Stomach (tissue), 8 donors: ENCODE measurements at regions not wholly inside any gene's neighbourhood (a gene's known extent, or its start where the extent isn't known, plus 50 kb on each side); places are given as distances from the start of the nearest gene placed in this dataset.

Experiments
- DNase-seq, 2 donors: peaks; one replicate each; pipeline versions ENCODE4 v3.0.0 to v3.0.0-alpha.2; 2013 to 2019
- H3K27ac ChIP-seq, 5 donors: fragments of 200-600 bp in 4 of 5; sonication (generic) in 4 of 5; one replicate each; pipeline ENCODE4 v1.5.1; 2013 to 2019; ENCODE audit warnings: mild to moderate bottlenecking in 1 of 5, moderate library complexity in 1 of 5
- H3K27me3 ChIP-seq, 3 donors: fragments of 200-600 bp; sonication (generic); one replicate each; pipeline ENCODE4 v1.5.1; 2017 to 2019; ENCODE audit warnings: mixed run types in 1 of 3
- H3K36me3 ChIP-seq, 4 donors: fragments of 200-600 bp; sonication (generic); 1 replicate in 3 of 4; 2 replicates in 1 of 4; pipeline ENCODE4 v1.5.1; 2016 to 2019
- H3K4me1 ChIP-seq, 4 donors: fragments of 200-600 bp; sonication (generic); one replicate each; pipeline ENCODE4 v1.5.1; 2016 to 2019
- H3K4me3 ChIP-seq, 4 donors: fragments of 200-600 bp; sonication (generic) in 3 of 4; one replicate each; pipeline ENCODE4 v1.5.1; 2016 to 2019; ENCODE audit warnings: mild to moderate bottlenecking in 1 of 4
- H3K9me3 ChIP-seq, 4 donors: fragments of 200-600 bp; sonication (generic); one replicate each; pipeline ENCODE4 v1.5.1; 2016 to 2019
- EP300 ChIP-seq: sonication (generic); formaldehyde crosslinking; IDR thresholded peaks from one replicate; pipeline ENCODE4 v1.6.1; 2017; ENCODE audit warnings: antibody characterized with exemption
- POLR2A ChIP-seq, 4 donors: fragments of 450-650 bp; IDR thresholded peaks; one replicate each; pipeline ENCODE4 v1.6.1; 2016; ENCODE audit warnings: antibody characterized with exemption in 4 of 4, control low read depth in 2 of 4, mild to moderate bottlenecking in 1 of 4, moderate library complexity in 1 of 4
- POLR2AphosphoS5 ChIP-seq, 3 donors: sonication (generic); formaldehyde crosslinking; IDR thresholded peaks; one replicate each; pipeline ENCODE4 v1.6.1; 2016; ENCODE audit warnings: antibody characterized with exemption in 3 of 3
- WGBS, 5 donors: extraction: QIAGEN DNeasy Blood & Tissue Kit in 3 of 5; methylation state at CpG; one replicate each; pipeline versions ENCODE4 v1.1.5 to v1.1.7; 2013 to 2018; 5-methylcytosine and 5-hydroxymethylcytosine counted together
- intact Hi-C: fragments of 100-400 bp; cut with DNase I; formaldehyde crosslinking; loops from one replicate; pipeline ENCODE4 v1.15.1; 2023; ENCODE audit warnings: low total_unique reads
- TF ChIP-seq, protein P1 (sequence below), 7 experiments: fragments of 450-650 bp in 4 of 7; fragments of 200-600 bp in 3 of 7; sonication (generic) in 3 of 7; IDR thresholded peaks; one replicate each; pipeline ENCODE4 v1.5.1; 2016 to 2019; ENCODE audit warnings: antibody characterized with exemption in 7 of 7, control low read depth in 2 of 7, mild to moderate bottlenecking in 1 of 7
- donor health status: healthy with polysubstance abuse.
- donor health status: Bipolar disorder and iron deficiency.
- donor health status: healthy.

GRCh38 chr1:208722592-208722991, 478.4 kb upstream of the PLXNA2 start:
- TF ChIP-seq POLR2AphosphoS5 (IDR thresholded peaks at IDR 0.05) = no peak
- TF ChIP-seq POLR2A (IDR thresholded peaks at IDR 0.05) = no peak
- TF ChIP-seq, protein P1, sequence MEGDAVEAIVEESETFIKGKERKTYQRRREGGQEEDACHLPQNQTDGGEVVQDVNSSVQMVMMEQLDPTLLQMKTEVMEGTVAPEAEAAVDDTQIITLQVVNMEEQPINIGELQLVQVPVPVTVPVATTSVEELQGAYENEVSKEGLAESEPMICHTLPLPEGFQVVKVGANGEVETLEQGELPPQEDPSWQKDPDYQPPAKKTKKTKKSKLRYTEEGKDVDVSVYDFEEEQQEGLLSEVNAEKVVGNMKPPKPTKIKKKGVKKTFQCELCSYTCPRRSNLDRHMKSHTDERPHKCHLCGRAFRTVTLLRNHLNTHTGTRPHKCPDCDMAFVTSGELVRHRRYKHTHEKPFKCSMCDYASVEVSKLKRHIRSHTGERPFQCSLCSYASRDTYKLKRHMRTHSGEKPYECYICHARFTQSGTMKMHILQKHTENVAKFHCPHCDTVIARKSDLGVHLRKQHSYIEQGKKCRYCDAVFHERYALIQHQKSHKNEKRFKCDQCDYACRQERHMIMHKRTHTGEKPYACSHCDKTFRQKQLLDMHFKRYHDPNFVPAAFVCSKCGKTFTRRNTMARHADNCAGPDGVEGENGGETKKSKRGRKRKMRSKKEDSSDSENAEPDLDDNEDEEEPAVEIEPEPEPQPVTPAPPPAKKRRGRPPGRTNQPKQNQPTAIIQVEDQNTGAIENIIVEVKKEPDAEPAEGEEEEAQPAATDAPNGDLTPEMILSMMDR (IDR thresholded peaks at IDR 0.05) = no peak
- no peak for TF ChIP-seq EP300
- DNase-seq = no peak
- no peaks in the 10 kb centered on the region for H3K36me3 ChIP-seq
- H3K4me3 ChIP-seq = no peak overlapping the region
- H3K9me3 ChIP-seq = peaks cover 0 to 37% (median 29%) of the 10 kb centered on the region in 4 donors
- H3K27ac ChIP-seq = no peak overlapping the region
- no peaks in the 10 kb centered on the region for H3K27me3 ChIP-seq
- H3K4me1 ChIP-seq = no peaks in the 10 kb centered on the region
- intact Hi-C loops = no loop called here

DNA sequence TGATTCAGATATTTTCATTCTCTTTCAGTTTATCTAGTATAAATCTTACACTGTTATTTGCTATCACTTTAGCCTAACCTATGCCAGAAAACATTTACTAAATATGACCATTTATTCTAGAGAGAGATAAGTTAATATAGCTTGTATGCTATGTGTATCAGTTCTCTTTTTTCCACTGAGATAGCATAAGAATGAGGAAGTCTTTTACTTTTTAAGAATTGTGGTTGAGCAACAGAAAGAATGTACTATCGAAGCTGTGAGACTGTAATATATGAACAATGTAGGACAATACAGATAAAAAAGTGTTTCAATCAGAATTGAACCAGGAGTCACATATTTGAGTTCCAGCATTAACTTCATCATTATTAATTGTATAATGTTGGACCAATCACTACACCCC, 479.9 kb upstream of the PLXNA2 start:
- no peak overlapping the region for H3K27ac ChIP-seq
- no peaks in the 10 kb centered on the region for H3K36me3 ChIP-seq
- no peaks in the 10 kb centered on the region for H3K4me1 ChIP-seq
- 17 to 41% (median 26%) methylated on average over 1 of the region's 1 CpG for WGBS, 5 donors
- H3K9me3 ChIP-seq = peaks cover 0 to 37% (median 29%) of the 10 kb centered on the region in 4 donors
- peak in 1 of 2 donors; percentile 20 for DNase-seq
- H3K27me3 ChIP-seq = no peaks in the 10 kb centered on the region
- intact Hi-C loops = no loop called here
- TF ChIP-seq POLR2AphosphoS5 (IDR thresholded peaks at IDR 0.05) (no peak), POLR2A (IDR thresholded peaks at IDR 0.05) (no peak), EP300 (no peak)
- TF ChIP-seq, protein P1 (IDR thresholded peaks at IDR 0.05) = no peak
- no peak overlapping the region for H3K4me3 ChIP-seq

- intact Hi-C loops = no loop called here
Measured at GRCh38 chr1:208728815-208729214, 484.6 kb upstream of the PLXNA2 start.

GRCh38 chr1:208731981-208732821, 488.0 kb upstream of the PLXNA2 start:
- Histone ChIP-seq H3K27me3 (no peaks in the 10 kb centered on the region), H3K4me1 (peaks cover 0 to 9% (median 4%) of the 10 kb centered on the region in 4 donors), H3K27ac (no peak overlapping the region), H3K36me3 (no peaks in the 10 kb centered on the region), H3K4me3 (peak overlapping the region; percentile 11 to 29 (median 16)), H3K9me3 (no peaks in the 10 kb centered on the region)
- TF ChIP-seq POLR2A (IDR thresholded peaks at IDR 0.05) (no peak), EP300 (no peak), POLR2AphosphoS5 (IDR thresholded peaks at IDR 0.05) (no peak)
- TF ChIP-seq, protein P1 (IDR thresholded peaks at IDR 0.05) = no peak
- peak in 1 of 2 donors; percentile 59 for DNase-seq
- intact Hi-C loops = no loop called here
- WGBS, 5 donors = 7 to 19% (median 9%) methylated on average over 4 of the region's 4 CpGs

More at GRCh38 chr1:208728815-208729214, 484.6 kb upstream of the PLXNA2 start:
- Histone ChIP-seq H3K36me3 (no peaks in the 10 kb centered on the region), H3K4me1 (peaks cover 0 to 9% (median 4%) of the 10 kb centered on the region in 4 donors), H3K27ac (no peak overlapping the region), H3K27me3 (no peaks in the 10 kb centered on the region), H3K9me3 (peaks cover 0 to 2% (median under 1%) of the 10 kb centered on the region in 4 donors), H3K4me3 (no peak overlapping the region)
- no peak for DNase-seq
- WGBS, 5 donors = 79 to 97% (median 94%) methylated on average over 1 of the region's 1 CpG
- TF ChIP-seq, protein P1 (IDR thresholded peaks at IDR 0.05) = no peak
- TF ChIP-seq EP300 (no peak), POLR2AphosphoS5 (IDR thresholded peaks at IDR 0.05) (no peak), POLR2A (IDR thresholded peaks at IDR 0.05) (no peak)
